PFSK-1 (cell line): ENCODE measurements at regions not wholly inside any gene's neighbourhood (a gene's known extent, or its start where the extent isn't known, plus 50 kb on each side); places are given as distances from the start of the nearest gene placed in this dataset.

Experiments used
- FOXP2 ChIP-seq: optimal IDR thresholded peaks from 2 replicates; pipeline ENCODE3; 2011; ENCODE audit warnings: borderline replicate concordance, control low read depth, inconsistent platforms; ENCODE audit not compliant: insufficient read depth; ENCODE audit errors: extremely low read length, extremely low read depth
- POLR2AphosphoS5 ChIP-seq: IDR thresholded peaks from 2 replicates; pipeline ENCODE4 v1.6.1; 2012; ENCODE audit warnings: low read depth, mild to moderate bottlenecking, control low read depth, low read length, moderate library complexity
- SIN3A ChIP-seq: IDR thresholded peaks from 2 replicates; pipeline ENCODE4 v1.6.1; 2012; ENCODE audit warnings: mild to moderate bottlenecking, low read length, moderate library complexity, borderline replicate concordance; ENCODE audit not compliant: insufficient read depth
- TAF1 ChIP-seq: IDR thresholded peaks from 2 replicates; pipeline ENCODE4 v1.6.1; 2012; ENCODE audit warnings: low read length, control low read depth, borderline replicate concordance; ENCODE audit not compliant: insufficient read depth
- TF ChIP-seq, protein P1 (sequence below), 2 experiments: IDR thresholded peaks; 2 replicates each; pipeline versions ENCODE4 v1.6.1 to v1.8.0; 2011 to 2012; ENCODE audit warnings: low read depth in 2 of 2, low read length in 2 of 2, control low read depth in 1 of 2, inconsistent platforms in 1 of 2, mild to moderate bottlenecking in 1 of 2, moderate library complexity in 1 of 2; ENCODE audit not compliant: insufficient read depth in 1 of 2

DNA sequence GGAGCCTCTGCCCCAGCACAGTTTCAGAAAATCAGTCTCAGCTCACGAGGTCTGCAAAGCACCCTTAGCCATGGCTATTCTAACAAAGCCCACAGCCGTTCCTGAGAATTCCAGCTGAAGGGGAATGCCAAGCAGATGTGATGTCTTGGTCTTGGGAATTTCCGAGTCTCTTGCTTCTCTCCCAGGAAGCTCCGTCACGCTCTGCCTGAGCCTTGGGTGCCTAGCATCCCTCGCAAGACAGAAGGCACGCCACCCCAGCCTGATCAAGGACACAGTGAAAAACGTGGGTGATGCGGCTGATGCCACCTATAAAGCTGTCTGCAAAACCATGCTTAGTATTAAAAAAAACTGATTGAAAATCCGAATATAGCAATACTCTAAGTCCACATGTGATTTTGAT is 254.6 kb downstream of the SH3BP4 start:
- no peak for TF ChIP-seq SIN3A
- no peak for TF ChIP-seq FOXP2
- no peak for TF ChIP-seq POLR2AphosphoS5
- TF ChIP-seq TAF1 = no peak
- TF ChIP-seq, protein P1, sequence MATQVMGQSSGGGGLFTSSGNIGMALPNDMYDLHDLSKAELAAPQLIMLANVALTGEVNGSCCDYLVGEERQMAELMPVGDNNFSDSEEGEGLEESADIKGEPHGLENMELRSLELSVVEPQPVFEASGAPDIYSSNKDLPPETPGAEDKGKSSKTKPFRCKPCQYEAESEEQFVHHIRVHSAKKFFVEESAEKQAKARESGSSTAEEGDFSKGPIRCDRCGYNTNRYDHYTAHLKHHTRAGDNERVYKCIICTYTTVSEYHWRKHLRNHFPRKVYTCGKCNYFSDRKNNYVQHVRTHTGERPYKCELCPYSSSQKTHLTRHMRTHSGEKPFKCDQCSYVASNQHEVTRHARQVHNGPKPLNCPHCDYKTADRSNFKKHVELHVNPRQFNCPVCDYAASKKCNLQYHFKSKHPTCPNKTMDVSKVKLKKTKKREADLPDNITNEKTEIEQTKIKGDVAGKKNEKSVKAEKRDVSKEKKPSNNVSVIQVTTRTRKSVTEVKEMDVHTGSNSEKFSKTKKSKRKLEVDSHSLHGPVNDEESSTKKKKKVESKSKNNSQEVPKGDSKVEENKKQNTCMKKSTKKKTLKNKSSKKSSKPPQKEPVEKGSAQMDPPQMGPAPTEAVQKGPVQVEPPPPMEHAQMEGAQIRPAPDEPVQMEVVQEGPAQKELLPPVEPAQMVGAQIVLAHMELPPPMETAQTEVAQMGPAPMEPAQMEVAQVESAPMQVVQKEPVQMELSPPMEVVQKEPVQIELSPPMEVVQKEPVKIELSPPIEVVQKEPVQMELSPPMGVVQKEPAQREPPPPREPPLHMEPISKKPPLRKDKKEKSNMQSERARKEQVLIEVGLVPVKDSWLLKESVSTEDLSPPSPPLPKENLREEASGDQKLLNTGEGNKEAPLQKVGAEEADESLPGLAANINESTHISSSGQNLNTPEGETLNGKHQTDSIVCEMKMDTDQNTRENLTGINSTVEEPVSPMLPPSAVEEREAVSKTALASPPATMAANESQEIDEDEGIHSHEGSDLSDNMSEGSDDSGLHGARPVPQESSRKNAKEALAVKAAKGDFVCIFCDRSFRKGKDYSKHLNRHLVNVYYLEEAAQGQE (IDR thresholded peaks at IDR 0.05; ENCODE audit: insufficient read depth in 1 of 2, low read depth in 2 of 2, low read length in 2 of 2) = no peak

DNA sequence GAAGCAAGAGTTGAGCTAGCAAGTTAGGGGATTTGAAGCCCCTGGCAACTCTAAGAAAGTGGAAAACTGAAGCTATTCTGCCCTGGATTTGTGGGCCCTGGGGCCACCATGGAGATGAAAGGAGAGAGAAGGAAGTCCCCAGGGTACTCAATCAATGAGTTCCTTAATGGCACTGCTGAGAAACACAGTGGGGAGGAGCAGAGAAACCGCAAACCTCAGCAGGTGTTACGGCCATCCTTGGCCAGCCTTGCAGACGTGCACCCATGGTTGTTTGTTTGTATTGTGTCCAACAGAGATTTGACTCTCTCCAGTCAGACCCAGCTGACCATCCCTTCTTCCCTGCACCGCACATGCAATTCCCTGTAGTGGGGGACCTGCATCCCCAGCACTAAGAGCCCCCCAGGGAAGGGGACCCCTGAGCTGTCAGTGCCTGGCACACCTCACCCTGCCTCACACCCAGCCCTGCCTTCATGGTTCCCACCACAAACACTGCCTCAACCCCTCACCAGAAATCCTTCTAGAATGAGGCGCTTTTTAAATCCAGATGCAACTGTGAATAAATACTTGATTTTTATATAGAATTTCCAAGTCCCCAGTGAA is 255.3 kb downstream of the SH3BP4 start:
- TF ChIP-seq, protein P1 (IDR thresholded peaks at IDR 0.05; ENCODE audit: insufficient read depth in 1 of 2, low read depth in 2 of 2, low read length in 2 of 2) = no peak
- no peak for TF ChIP-seq POLR2AphosphoS5
- TF ChIP-seq SIN3A = no peak
- TF ChIP-seq TAF1 = no peak
- no peak for TF ChIP-seq FOXP2

- TF ChIP-seq, protein P1 (IDR thresholded peaks at IDR 0.05; ENCODE audit: insufficient read depth in 1 of 2, low read depth in 2 of 2, low read length in 2 of 2) = no peak
Measured at GRCh38 chr2:235211056-235211455, 259.2 kb downstream of the SH3BP4 start.

DNA sequence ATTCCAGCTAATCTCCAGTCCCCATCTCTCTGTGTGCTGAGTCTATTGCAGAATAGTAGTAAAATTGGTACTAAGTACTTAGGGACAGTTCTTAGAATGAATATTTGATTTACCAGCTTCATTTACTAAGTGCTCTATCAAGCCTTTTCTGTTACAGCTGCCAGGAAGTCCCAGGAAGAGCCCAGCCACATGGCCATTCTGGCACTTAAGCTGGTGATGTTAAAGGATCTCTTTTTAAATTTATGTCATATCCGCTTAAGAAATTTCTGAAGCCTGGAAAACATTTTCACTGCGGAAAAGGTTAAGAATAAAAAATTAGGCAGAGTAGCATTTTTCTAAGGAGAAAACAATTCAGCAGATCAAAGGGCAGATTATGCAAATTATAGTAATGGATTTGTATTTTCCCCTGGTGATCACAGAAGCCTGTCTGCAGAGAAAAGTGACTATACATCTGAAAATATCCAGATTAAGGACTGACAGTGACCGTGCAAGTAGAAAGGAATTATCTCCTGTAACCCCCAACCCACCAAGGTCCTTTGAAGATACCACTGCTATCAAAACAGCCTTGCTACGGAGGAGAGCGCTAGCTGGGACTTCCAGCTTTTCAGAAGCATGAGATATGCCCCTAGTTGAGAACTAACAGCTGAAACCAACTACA is 260.8 kb downstream of the SH3BP4 start:
- TF ChIP-seq, protein P1 (IDR thresholded peaks at IDR 0.05; ENCODE audit: insufficient read depth in 1 of 2, low read depth in 2 of 2, low read length in 2 of 2) = no peak
- TF ChIP-seq FOXP2 = no peak
- TF ChIP-seq SIN3A = no peak
- TF ChIP-seq TAF1 = no peak
- TF ChIP-seq POLR2AphosphoS5 = no peak

- TF ChIP-seq TAF1 = no peak
- TF ChIP-seq POLR2AphosphoS5 = no peak
- TF ChIP-seq, protein P1 (IDR thresholded peaks at IDR 0.05; ENCODE audit: insufficient read depth in 1 of 2, low read depth in 2 of 2, low read length in 2 of 2) = no peak
- no peak for TF ChIP-seq FOXP2
- TF ChIP-seq SIN3A = no peak
Measured at GRCh38 chr2:235215248-235215647, 263.4 kb downstream of the SH3BP4 start.
